GM19463 (cell line): ENCODE measurements at regions not wholly inside any gene's neighbourhood (a gene's known extent, or its start where the extent isn't known, plus 50 kb on each side); places are given as distances from the start of the nearest gene placed in this dataset.
"Not testable (repeated sequence)": the region's sequence is repeated elsewhere in the genome, so short reads cannot be mapped to it uniquely, and the experiment has no call there.

Source experiments
- ATAC-seq: cut with Tn5 transposase; IDR thresholded peaks from one replicate; pipeline ENCODE4 v1.9.1; 2021; ENCODE audit warnings: mild to moderate bottlenecking, moderate library complexity; ENCODE audit not compliant: unreplicated experiment

DNA sequence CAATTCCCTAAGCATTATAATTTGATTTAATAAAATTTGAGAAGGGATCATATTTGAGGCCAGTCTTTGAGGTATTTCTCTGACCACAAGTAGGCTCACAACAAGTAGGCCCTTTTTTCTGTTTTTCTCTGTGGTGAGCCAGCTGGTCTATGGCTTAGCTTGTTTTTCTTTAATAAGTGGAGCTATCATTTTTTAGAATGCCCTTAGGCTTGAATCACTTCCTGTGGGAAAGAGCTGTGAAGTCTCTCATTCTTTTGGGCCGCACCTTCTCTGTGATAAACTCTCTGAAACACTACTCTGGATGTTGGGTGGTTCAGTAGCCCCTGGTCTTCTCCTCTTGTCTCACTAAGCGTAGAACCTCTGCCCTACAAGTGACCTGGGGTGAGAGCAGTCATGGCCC is 235.9 kb downstream of the SUCLG1 start:
- no peak for ATAC-seq

DNA sequence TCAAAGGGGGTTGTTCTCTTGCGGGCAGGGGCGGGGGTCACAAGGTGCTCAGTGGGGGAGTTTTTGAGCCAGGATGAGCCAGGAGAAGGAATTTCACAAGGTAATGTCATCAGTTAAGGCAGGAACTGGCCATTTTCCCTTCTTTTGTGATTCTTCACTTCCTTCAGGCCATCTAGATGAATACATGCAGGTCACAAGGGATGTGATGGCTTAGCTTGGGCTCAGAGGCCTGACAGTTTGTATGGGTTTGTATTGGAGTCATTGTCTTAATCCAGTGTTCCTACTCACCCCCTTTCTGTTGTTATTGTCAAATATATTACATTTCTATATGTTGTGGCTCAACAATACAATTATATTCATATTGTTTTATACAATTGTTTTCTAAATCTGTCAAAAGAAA is 238.0 kb downstream of the SUCLG1 start:
- ATAC-seq: not testable (repeated sequence)

DNA sequence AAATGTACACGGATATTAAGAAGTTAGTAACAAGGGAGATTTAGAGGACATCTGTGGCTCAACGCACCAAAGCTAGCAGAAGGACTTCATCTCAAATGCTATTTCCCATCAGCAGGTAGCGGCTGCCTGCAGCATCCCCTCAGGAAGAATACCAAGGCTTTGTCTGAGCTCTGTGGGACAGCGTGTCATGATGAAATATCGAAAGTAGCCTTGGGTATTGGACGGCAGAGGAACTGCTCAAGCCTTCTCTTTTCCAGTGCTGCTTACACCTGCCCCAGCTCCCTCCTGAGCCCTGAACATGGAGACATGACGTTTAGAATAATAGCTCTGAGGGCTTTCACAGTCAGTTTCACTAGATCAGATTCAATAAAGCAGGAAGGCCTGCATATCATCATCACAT is 241.6 kb downstream of the SUCLG1 start:
- no peak for ATAC-seq

DNA sequence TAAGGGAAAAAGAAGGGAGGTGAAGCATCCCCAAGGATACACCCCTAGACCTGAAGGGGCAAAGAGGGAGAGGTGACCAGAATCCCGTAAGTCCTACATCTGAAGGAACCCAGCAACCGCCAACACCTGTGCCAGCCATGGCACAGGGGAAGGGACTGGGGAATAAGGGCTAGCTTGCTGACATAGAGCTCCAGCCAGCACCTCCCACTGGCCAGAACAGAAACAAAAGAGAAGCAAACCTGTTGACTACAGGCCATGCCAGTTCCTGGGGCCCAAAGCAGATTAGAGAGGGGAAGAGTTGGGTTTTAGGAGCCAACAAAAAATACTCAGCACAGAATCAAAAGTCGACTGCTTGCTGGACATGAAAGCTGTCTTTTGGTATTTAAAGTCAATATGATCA is 244.6 kb downstream of the SUCLG1 start:
- ATAC-seq: no peak

DNA sequence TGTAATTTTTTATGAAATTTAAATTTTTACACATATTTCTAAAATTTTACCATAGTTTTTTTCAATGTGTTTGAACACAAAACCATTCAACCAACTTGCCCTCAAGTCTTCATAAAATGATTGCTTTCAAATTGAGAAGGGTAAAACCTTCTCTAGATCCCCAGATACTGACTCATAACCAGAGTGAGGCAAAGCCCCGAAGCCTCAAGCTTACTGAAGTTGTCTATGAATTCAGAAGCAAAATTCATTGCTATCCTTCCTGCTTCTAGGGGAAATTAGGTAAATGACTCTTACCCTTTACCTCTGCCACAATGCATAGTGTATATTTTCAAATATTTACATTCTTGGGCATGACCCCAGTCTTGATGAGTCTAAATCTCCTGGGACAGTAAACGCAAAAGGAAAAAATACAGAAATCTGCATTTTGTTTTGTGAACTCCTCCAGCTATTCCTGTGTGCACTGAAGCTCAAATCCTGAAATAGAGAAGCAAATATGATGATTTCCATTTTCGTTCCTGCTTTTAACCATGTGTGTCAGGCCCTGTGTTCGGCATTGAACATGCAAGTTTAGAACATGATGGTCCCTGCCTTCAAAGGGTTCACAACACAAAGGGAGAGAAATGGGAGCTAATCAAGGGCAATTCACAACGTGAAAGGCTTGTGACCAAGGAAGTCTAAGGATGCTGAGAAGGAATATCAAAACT is 246.3 kb downstream of the SUCLG1 start:
- no peak for ATAC-seq

DNA sequence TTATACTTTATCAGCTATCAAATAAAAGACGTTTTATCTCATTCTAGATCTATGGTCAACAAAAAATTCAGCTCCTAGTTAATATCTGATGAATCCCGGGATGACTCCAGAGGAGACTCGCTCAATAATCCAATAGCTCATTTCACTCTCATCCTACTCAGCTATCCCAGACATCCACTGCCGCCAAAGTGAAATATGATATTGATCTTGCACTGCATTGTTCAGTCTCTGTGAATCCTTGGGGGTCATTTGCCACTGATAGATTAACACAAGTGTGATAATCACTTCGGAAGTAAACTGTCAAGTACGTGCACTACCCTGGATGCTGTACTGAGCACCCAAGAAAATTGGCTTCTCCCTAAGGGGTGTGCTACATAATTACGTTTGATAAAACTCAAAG is 249.1 kb downstream of the SUCLG1 start:
- ATAC-seq: no peak

DNA sequence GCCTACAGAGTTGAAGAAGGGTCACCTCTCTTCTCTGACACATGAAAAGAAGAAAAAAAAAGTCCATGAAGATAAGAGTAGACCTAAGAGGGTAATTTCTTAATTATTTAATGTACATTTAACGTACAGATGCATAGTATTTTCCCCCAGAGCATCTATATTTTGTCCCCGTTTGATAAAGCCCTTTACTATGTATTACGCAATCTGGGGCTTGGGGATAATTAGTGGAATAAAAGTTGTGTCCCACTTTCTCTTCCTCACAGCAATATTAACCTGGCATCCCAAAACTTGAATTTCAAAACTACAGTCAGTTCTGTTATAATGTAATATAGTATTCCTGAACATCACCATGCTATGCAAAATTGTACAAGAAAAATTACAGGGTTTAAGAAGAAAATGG is 254.1 kb downstream of the SUCLG1 start:
- no peak for ATAC-seq

DNA sequence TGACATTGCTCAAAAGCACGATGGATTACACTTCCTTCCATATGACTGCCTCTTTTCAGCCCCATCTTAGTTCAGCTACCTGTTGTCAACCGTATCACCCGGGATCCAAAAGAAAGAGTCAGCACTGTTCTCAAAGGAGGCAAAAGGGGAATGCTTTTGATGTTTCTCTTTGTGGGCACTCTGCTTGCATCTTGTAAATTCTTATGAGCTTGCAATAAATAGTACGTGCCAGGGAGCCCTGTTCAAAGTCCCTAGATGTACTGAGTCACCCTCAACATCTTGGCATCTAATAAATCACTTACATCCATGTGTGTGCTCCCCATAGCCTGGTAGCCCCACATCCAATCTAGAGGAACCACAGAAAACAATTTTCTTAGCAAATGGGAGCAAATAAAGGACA is 256.9 kb downstream of the SUCLG1 start:
- ATAC-seq: no peak

DNA sequence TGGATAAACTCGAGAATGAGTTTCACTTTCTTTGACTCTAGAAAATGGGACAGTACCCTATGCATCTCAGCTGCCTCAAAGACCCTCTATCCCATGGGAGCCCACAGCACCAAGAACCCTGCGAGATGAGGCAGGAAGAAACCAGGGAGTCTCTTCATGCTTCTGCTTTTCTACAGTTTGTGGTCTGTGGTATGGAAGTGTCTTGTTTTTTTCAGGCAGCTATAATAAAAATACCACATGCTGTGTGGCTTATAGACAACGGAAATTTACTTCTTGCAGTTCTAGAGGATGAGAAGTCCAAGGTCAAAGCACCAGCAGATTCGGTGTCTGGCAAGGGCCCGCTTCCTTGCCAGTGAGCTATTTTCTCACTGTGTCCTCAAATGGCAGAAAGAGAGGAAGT is 257.9 kb downstream of the SUCLG1 start:
- no peak for ATAC-seq

DNA sequence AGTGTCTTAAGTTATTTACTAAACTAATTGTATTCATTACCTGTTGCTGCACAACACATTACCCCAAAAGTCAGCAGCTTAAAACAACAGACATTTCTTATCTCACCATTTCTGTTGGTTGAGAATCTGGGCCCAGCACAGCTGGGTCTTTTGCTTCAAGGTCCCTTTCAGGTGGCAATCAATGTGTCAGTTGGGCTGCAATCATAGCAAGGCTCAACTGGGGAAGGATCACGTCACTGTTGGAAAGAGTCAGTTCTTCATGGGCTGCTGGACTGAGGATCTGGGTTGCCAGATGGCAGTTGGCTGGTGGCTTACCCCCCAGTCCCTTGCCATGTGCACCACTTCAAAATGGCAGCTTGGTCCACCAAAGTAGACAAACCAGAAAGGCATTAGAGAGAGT is 261.2 kb downstream of the SUCLG1 start:
- ATAC-seq: no peak

DNA sequence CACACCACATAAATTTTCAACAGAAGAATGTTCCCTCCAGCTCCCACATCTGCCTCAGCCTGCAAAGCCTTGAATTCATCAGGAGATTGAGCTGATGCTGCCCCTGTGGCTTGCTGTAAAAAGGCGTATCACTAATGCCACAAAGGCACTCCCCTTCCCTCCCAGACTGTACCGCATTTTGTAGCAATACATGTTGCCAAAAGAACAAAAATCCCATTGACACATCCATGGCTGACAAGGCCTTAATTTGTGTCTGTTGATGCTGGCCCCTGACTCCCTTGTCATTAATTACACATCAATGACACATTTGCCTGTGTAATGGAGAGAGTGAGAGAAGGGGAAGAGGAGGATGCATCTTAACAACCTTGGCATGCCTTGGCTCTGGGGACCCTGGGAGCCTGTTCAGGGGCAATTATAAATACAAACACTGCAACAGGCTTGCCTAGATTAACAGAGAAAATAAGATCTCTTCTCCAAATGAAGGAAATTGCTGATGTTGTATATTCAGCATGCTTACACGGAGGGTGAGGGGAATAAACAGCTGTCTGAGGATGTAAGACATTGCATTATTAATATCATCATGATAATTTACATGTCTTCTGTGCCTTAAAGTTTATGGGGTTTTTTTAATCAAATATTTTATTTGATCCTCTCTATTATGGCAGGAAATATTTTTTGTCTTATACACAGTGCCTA is 264.0 kb downstream of the SUCLG1 start:
- no peak for ATAC-seq

DNA sequence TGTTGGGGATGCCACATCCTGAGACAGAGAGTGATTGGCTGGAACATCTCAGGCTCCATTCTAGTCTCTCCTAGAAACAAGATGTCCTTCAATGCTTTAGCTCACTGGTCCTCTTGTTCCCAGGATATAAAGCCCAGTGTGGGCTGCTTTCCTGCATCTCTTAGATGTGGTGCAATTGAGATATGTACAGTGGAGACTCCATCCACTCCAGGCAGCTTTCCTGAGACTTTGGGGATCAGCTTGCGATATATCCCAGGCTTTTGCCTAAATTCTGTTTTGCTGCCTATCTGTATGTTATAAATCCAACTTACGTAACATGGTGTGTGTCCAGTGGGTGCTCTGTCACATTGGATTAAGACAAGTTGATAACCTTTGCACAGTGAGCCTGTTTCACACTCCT is 264.9 kb downstream of the SUCLG1 start:
- ATAC-seq: no peak

DNA sequence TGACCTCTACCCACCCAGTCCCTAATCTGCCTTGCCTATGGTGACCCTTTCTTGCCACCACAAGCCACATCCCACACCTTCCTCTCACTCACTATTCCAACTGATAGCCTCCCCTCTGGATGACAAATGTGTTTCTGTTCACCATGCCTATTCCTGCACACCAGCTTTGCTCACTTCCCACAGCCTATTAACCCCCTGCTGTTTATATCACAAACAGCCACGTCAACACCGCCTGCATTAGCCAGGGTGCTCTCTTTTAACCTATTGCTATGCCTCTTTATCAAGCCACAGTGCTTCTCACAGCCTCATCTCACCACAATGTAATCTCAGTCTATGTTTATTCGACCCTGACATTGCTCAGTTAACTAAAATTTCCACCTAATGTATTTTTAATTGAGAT is 271.8 kb downstream of the SUCLG1 start:
- no peak for ATAC-seq

DNA sequence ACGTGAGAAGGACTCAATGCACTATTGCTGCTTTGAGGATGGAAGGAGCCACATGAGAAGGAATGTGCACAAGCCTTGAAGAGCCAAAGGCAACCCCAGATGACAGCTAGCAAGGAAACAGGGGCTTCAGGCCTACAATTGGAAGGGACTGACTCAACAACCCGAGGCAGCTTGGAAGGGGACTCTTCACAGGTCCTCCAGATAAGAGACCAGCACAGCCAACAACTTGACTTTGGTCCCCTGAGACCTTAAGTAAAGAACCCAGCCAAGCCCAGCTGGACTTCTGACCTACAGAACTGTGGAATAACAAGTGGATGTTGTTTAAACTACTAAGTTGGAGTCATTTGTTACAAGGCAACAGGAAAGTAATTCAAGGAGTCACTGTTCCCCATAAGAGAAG is 277.2 kb downstream of the SUCLG1 start:
- ATAC-seq: no peak

DNA sequence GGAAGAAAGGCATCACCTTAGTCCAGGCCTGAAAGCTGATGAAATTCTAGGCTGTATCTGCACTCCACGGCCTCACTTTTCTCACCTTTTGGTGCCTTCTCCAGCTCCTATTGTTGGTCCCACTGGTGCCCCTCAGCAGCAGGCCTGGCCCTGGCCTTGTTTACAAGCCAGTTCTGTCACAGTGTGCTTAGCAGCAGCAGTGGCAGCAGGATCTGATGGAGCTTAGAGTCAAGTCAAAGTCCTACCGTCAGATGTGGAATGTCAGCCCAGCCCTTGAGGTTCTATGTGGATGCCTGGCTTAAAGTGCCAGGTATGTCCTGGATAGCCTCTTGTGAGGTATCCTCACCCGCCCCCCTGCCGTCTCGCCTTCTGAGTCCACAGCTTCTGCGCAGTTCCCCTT is 281.3 kb downstream of the SUCLG1 start:
- no peak for ATAC-seq

DNA sequence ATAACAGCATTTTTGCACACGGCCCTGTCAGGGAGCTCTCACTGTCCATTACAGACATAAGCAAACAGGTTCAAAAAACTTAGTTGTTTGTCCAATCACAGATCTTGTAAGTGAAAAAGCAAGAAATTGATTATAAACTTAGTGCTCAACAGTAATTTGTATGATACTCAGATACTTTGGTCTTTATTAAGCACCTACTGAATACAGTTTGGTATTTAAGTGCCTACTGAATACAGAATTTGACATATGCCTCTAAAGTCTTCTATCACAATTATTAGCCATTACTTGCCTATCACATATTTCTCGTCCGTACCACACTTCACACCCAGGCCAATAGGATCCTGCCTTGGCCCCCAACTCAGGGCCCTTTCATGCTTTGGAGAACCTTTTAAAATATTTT is 283.1 kb downstream of the SUCLG1 start:
- ATAC-seq: no peak

DNA sequence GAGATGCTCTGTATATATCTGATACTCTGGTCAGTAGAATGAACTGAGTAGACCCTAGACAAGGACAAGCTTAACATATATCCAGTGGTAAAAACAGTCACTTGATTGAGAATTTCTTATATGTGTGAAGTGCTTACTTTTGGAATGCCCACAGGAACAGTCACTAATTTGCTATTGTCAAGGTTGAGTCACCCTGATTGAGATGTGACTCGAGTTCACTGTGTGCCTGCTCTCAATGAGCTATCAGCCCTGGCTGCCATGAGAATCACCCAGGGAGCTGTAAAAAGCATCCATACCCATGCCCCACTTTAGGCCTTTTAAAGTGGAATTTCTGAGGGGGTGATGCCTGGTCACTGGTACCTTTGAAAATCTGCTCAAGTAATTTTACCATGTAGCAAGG is 283.7 kb downstream of the SUCLG1 start:
- ATAC-seq: no peak

DNA sequence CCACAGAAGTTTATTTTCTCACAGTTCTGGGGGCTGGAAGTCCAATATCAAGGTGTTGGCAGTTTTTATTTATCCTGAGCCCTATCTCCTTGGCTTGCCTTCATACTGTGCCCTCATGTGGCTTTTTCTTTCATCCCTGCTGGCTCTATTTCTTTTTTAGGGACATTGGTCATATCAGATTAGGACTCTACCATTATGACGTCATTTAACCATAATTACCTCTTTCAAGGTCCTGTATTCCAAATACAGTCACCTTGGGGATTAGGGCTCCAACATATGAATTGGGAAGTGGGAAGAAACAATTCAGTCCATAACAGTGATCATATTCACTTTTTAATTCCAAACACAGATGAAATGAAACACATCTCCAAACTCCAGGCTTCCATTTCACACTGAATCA is 286.0 kb downstream of the SUCLG1 start:
- no peak for ATAC-seq

DNA sequence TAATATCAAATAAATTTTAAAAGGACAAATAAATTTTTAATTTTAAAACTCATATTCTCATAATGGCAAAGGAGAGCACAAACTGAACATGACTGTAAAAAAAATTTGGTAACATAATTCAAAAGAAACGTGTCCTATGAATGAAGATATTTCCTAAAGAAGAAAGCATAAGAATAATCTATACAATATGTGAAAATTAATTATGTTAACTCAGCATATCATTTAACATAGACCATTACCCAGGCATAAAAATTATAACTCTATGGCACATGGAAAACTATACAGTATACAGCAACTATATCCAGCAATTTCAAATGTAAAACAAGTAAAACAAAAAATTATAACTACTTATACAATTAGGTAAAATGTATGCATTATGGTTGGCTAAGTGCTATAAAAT is 288.1 kb downstream of the SUCLG1 start:
- ATAC-seq: no peak

DNA sequence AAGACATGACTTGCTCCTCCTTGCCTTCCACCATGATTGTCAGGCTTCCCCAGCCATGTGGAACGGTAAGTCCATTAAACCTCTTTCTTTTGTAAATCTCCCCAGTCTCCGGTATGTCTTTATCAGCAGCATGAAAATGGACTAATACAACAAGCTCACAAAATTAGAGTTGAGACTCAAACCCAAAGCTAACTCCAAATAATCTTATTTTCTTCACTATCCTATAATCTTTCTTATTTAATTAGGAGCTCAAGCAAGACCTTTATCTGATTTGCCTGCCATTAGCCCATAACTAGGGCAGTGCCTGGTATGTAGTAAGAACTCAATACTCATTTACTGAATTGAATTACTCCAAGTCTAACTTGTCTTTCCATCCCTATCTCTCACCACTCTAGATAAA is 289.2 kb downstream of the SUCLG1 start:
- no peak for ATAC-seq

DNA sequence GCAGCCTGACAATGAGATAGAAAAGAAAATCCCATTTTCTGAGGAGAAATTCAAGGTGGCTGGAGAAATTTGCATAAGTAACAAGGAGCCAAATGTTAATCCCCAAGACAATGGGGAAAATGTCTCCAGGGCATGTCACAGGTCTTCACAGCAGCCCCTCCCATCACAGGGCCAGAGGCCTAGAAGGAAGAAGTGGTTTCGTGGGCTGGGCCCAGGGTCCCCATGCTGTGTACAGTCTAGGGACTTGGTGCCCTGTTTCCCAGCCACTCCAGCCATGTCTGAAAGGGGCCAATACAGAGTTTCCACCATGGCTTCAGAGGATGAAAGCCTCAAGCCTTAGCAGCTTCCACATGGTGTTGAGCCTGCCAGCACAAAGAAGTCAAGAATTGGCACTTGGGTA is 290.5 kb downstream of the SUCLG1 start:
- not testable (repeated sequence) for ATAC-seq

DNA sequence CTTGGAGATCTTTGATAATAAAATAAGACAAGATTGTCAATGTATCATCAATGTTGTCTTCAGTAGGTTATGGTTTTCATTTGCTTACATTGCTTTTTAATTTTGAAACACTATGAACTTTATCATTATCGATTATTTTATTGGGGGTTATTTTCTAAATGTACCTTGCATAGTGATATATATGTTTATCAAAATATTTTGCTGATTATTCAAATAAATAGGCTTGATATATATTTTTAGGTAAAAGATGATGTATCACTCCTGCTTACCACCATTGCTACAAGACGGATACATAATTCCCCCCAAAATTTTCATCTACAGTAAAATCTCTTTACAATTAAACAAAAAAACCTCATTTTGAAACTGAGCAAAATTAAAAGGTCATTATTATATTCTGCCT is 293.8 kb downstream of the SUCLG1 start:
- ATAC-seq: no peak

DNA sequence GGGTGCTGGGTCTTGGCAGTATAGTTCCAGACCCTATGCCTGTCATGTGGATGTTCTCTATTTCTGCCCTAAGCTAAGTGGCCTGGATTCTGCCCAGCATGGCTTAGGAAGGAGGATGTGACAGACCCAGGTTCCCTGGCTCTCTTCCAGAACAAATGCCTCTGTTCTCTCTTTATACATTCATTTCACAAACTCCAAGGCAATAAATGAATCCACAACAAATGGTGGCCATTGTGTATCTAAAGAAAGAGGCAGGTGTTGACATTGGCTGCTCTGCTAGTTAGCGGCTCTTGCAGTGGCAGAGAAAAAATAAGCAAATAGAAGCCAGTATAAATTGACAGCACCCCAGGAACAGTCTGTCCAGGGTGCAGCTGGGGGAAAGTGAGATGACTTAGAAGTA is 298.6 kb downstream of the SUCLG1 start:
- ATAC-seq: no peak
